NCI-H128 (cell line): ENCODE measurements at regions not wholly inside any gene's neighbourhood (a gene's known extent, or its start where the extent isn't known, plus 50 kb on each side); places are given as distances from the start of the nearest gene placed in this dataset.

Source experiments
- DNase-seq: peaks from one replicate; lab custom pipeline; 2025; ENCODE audit not compliant: unreplicated experiment; lab: John Stamatoyannopoulos, UW

DNA sequence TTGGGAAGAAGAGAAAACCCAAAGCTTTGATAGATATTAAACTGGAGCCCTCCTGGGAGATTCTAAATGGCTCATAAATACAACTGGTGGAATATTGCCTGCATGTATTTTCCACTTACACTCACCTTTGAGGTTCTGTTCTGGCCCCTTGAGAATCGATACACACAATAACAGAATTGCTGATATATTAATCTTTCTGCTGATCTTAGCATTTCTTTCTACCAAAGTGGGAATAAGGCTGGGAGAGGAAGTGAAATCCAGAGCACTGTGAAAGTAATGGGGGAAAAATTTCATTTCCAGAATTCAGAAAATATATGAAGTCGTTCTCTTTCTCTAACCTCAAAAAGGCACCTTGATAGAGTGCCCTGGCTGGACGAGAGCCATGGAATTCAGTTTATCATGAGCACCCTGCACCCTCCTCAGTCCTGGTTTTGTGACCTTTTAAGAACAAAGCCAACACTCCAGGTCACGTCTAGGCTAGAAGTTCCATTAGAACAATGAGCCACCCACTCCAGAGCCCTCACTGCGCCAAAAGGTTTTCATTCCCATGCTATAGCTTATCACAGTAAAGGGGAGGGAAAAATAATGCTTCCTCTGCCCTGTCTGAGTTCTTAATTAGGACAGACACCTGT is 244.5 kb downstream of the CD83 start:
- DNase-seq, result no peak

DNA sequence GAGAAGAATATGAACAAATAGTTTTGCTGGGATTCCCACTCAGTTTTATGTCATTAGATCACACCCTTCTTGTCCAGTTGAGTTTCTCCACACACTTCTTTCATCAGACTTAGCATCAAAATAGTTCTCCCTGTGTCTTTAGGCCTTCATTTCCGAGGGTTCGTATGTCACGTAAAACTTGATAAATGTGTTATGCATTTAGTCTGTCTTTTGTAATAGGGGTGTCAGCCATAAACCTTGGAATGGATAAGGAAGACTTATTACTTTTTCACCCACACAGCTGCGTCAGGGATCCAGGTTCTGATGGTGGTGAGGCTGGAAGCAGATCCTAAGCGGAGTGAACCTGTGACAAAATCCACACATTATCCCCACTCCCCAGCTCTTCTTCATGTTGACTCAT is 246.8 kb downstream of the CD83 start:
- DNase-seq, result no peak

DNA sequence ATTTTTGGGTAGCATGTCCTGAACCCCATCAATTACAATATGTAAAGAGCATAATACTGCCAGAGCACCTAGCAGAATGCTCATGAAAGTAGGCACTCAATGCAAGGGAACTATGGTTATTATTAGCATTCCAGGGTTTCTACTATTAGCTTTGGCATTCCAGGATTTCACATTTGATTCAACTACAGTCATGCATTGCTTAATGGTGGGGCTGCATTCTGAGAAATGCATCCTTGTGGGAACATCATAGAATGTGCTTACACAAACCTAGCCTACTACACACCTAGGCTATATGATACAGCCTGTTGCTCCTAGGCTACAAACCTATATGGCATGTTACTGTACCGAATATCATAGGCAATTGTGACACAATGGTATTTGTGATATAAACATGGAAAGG is 247.8 kb downstream of the CD83 start:
- DNase-seq, result no peak

DNA sequence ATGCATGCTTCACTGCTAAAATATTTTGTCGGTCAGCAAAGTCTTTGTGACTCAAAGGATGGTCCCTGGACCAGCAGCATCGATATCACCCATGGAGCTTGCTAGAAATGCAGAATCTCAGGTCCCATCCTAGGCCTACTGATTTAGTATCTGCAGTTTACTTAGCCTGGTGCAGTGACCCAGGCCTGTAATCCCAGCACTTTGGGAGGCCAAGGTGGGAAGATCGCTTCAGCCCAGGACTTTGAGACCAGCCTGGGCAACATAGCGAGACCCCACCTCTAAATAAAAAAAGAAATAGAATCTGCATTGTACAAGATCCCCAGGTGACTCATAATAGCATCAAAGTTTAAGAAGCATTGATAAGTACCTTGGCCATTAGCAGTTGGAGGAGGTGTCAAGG is 248.7 kb downstream of the CD83 start:
- DNase-seq, result no peak

DNA sequence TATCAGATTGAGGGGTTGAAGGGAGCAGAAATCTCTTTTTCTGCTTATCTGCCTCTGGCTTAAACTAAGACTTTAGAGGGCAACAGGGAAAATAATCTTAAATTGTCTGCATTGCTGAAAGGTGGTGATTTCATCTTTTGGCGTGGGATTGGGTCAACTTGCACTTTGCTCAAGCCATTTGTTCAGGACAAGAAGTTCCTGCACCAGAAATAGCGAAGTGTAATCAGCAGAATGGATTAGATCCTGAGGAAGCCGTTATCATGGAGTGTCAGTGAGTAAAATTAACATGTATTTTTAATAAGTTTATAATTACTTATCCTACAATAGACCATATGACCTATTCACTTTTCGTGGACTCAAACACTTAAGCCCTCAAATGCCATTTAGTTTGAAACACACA is 249.3 kb downstream of the CD83 start:
- DNase-seq, result no peak

DNA sequence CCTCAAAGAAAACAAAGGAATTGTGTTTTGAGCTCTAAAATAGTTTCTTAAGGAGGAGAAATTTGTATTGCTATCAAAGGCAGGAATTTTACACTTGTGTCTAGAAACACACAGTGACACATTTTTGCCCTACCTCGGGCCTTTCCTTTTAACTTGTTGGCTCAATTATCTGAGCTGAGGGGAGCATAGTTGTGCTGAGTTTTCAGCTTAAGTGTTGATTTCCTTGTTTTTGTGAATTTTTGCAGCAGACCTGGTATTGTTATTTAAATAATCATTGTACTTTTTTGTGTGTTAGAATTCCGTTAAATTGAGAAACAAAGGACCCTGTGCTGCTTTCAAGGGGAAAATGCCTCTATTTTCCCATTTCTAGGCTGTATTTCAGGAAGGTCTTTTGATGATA is 249.7 kb downstream of the CD83 start:
- DNase-seq, result no peak

DNA sequence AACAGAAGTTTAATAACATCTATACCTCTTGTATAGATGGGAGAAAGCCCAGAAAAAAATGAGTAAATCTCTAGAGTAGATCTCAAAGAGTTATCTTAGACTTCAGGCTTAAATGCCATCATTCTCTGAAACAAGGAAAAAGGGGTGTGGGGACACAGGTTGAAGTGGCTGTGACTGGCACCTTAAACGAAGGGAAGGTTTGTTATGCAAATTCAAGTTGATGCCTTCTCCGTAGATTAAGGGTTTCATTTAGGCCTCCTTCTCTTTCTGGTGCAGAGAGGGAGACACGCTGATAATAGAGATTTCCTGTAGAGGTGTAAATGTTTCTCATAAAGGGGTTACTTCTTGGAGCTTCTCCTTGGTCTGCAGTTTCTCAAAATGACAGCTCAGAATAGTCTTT is 252.1 kb downstream of the CD83 start:
- no peak for DNase-seq

DNA sequence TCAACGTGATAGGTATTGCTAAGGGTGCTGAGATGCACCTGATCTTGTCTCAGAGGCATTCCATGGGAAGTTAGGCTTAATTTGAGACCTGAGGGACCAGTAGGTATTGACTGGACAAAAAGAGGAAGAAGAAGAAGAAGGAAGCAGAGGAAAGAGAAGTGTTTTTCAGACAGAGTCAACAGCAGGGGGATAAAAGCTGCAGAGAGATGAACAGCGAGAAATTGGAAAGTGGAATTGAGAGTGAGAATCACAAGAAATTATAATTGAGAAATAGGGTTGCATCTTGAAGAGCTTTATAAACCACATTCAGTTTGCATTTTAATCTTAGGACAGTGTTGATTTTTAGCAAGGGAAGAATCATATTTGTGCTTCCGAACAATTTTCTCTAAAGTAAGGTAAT is 254.0 kb downstream of the CD83 start:
- no peak for DNase-seq

DNA sequence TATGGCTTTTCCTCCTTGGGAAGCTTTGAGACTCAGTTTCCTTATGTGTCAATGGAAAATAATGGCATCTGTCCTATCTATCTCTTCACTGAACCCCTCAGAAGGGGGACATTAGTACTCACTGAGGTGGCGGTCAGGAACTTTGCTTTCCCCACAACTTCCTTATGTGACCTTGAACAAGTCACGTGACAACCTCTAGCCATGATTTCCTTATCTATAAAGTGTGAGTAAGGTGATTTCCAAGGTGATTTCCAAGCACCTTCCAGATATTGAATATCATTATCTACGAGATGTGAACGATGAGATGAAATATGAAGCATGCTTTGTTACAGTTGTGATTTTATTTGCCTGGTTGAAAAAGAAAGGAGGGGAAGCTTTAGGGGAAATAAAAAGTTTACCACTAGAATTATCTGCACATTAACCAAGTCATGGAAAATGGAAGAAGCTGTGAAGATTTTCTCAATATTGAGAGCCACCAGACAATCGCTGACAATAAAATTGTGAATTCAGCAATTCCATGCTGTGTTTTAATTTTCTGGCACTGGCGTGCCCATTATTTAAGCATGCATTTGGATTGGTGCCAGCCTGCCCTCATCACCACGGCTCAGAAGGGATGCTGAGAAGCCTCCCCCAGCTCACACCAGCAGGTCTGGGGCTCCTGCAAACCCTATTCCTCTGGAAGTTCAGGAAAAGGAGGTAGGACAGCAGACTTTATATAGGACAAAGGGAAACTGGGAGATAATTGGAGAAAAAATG is 255.3 kb downstream of the CD83 start:
- DNase-seq, result no peak

DNA sequence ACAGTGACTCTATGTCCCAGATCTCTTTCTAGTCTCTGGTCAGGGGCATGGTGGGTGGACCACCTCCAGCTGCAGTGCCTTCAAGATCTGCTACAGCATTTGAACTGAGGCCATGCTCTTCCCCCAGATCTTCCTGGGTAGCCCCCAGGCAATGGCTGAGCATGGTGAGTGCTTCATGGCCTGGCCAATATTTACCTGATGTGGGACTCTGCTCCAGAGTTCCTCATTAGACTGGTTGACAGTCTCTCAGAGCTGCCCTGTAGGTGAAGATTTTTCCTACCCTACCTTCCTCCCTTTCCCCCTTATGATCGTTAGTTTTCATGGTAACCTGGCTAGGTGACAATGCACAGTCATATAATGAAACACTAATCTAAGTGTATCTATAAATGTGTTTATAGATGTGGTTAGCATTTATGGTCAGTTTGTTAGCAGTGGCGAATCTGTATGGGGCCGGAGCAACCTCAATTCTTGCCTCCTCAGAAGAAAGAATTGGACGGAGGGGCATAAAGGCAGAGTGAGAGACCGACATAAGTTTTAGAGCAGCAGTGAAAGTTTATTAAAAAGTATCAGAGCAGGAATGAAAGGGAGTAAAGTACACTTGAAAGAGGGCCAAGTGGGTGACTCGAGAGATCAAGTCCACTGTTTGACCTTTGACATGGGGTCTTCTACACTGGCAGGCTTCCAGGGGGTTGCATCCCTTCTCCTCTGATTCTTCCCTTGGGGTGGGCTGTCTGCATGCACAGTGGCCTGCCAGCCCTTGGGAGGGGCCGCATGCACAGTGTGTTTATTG is 256.3 kb downstream of the CD83 start:
- DNase-seq, result no peak

DNA sequence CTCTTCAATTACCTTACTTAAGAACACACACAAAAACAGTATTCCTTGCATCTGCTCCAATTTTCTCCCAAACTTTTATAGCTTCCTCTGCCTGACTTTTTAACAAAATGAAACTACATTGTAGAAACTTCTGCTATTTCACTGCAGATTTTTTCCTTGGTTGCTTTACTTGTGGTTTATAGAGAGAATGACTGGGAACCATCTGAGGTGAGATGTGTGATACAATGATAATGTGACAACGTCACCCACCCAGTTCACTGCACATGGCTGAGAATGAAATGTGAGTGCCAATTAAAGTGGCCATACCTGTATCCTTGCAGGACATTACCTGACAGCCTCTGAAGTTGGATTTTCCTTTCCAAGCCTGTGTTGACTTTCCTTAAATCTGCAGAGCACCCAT is 258.4 kb downstream of the CD83 start:
- no peak for DNase-seq

DNA sequence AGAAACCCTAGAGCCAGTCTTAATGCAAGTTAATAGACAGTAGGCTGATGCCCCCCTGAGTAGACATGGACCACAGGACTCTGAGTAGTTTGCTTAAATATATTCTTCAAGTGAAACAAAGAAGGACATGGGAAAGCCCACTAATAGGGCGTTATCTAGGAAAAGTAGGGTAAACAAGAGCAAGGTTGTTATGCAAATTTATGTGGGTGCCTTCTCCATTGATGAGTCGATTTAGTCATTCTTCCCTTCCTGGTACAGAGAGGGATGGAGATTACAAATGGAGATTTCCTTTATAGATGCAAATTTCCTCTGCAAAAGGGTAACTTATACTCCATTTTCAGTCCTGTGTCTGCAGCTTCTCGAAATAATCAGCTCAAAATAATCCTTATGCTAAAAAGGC is 262.0 kb downstream of the CD83 start:
- DNase-seq, result no peak

DNA sequence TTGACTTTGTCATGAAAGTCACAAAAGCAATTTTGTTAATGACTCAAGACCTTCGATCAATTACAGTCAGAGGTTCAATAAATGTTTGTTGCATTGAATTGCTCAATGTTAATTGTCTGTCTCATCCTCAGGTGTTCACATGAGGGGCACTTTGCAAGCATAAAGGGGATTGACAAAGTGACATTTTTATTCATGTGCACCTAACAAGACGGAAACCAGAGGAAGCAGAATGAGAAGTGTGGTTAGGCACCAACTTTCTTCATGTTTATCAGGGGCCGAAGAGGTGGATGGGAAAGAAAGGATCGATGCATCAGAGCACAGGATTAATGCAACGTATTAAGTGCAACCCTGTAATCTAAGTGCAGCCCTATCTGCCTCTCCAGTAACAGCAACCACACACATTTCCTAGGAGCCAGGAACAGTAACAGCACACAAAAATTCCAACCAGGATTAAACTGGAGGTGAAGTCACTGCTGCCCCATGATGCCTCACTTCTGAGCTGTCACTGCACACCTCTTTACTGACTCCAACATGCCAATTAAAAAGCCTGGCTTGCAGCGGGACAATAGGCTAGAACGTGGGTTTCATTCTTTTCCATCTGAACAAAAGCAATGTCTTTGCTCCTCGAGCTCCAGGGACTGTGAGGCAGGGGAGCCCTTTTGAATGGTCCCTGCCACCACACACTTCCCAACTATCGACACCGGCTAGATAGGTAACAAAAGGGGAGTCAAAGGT is 262.7 kb downstream of the CD83 start:
- DNase-seq, result no peak

DNA sequence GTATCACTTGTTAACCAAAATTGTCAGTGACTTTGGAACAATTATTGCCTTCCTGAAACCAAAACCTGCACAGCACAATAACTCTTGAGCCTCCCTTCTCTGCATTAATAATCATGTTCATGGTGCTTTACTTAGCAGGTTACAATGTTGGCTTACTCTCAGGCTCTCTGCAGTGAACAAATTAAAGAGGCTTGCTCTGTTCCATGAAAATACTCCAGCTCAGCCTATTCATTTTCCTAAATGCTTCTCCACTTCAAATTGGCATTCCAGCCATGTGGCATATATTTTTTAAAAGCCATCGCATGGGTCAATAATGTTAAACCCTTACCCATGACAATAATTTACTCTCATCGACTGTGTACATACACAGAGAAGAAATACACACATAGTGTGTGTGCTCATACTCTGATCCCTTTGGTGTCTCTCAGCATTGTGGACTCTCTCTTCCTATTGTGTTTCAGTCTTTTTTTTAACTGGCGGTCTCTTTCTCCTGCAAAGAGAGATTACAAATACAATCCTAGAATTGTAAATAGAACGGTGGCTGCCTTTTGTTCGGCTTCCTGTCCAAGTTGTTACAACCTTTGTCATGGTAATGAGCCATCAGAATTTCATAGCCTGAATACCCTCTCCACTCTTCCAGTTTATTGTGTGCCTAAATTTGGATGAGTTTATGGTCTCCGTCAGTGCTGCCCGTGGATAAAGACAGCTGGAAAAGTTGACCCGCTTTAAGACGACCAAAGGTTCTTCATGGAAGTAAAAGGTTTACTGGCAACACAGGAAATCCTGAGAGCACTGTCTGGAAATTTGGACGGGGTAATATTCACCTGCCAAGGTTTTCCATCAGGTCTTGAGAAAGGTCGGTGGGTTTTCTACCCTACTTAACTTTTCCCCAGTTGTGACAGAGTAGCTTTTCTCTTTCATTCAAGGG is 263.6 kb downstream of the CD83 start:
- peak; percentile 59 for DNase-seq

DNA sequence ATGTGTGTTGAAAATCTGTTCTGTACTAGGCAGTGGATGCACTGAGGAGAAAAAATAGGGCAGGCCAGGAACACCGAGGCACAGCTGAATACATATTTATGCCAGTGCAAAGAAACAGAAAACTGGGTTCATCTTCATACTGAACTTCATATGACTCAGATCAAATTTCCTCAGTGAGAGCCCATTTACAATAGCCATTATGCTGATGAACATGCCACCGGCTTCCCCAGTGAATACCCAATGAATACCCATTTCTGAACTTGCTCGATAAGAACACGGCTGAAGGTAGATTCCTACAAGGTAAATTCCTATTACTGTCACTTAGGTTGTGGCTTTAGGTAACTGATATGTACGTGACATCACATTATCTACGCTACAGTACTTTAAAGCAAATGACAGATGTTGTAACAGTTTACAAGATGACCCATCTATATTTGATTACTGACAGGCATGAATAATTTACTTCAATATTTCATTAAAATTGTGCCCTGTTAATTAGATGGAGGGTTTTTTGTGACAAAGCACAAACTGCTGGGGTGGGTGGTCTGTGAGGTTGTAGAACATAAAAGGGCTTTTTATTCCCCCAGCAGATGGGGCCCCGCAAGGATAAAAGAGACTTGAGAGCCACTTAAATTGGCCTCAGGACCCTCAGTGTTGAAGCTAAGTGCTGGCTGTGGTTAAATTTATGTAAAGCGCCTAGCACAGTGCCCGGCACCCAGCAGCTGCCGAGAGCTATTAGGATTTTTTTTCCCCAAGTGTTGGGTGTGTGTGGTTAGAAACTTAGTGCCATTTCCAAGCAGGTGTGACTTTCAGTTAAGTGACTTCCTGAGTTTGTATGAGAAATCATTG is 264.5 kb downstream of the CD83 start:
- DNase-seq, result peak; percentile 65

DNA sequence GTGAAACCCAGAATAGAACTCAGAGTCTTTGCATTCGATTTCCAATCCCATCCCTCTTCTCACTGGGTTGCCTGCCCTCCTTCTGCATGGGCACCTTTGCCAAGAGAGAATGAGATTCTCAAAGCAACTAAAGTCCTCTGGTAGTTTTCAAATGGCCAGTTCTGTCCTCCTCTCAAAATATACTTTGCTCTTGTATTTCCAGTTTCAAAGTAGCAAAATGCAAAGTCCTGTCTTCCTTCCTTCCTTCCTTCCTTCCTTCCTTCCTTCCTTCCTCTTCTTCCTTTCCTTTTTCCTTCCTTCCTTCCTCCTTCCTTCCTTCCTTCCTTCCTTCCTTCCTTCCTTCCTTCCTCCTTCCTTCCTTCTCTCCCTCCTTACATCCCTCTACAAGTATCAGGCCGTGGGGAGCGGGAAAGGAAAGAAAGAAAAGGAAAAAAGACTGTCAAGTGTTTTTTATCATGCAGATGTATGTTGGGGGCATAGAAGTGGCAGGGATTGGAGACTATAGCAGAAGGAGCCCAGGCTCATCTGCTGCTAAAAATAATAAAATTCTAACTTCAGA is 265.2 kb downstream of the CD83 start:
- no peak for DNase-seq

DNA sequence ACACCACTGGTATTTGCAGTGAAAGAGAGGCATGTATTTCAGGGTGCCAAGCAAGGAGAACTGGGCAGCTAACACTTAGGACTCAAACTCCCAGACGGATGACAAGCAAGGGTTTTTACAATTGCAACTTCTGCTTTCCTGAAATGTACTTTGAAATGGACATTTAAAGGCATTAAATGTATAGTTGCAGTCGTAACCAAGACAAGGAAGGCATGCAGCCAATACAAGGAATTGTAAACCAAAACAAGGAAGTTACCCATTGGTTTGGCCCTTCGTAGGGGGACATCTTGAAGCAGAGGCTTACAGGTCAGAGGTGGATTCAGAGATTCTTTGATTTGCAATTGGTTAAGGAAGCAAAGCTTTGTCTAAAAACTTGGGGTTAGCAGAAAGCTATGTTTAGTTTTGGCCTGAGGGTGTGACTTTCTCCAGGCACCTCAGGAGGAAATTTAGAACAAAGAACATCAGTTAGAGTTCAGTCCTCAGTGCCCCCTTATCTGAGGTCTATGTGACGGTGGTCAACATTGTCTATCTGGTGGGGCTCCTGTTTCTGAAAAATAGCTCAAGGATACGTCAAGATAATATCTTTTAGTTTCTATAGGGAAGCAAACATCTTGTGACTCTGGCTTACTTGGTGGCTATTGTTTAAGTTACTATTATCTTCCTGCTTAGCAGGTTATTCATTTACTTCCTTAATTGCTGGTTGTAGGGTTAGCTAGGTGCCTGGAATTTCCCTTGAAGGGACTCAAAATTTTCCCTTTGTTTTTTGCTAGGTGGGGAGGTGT is 266.0 kb downstream of the CD83 start:
- DNase-seq, result no peak

DNA sequence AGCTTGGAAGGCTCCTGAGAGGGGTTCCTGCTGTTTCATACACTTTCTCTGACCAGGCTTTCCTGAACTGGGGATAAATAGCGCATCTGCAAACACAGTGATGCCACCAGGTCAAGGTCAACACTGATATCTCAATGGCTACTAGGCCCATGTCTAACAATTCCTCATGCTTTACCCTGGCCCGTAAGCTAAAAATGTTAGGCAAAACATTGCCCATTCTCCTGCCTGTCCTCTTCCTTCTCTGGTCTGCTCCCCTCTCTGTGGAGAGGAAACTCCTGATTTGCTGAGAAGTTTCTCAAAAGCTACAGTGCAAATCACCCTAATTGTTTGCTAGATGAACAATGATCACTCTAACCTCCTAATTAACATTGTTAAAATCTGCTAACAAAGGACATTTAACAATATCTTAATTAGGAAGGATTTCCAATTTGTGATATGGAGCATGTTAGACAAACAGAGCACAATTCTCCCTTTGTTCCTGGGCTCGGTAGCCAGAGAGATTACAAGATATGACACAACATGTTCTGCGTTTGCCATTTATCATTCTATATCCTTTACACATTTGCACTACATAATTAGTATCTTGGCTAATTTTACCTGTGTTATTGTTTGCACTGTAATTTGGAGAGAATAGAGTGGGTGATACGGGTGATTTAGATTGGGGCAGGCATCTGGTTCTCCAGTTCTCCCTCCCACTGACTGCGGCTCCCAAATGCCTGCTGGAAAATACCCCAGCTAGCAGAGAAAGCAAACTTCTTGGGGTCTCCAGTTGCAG is 266.8 kb downstream of the CD83 start:
- peak; percentile 9 for DNase-seq
